ENCODE measurements at regions not wholly inside any gene's neighbourhood (a gene's known extent, or its start where the extent isn't known, plus 50 kb on each side); places are given as distances from the start of the nearest gene placed in this dataset.

DNA sequence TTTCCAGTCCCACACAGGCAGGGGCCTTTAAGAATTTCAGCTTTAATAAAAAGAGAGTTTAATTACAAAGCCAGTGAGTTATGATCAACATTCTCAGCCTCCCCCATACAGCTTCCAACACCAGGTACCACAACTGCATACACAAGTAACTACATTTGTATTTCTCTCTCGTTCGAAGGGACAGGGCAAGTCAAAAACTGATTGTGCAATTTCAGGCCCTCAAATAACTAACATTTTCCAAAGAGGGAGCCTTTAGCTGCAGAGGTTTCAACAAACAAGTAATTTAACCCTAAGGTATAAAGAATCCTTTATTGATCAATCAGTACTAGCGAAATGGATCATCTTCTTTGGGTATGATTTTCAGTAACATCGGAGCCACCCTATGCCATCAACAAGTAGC lies 142.4 kb downstream of the ZNF281 start:
- H3K4me3 Mint-ChIP-seq (ENCODE audit: unreplicated experiment): no peak overlapping the region
- intact Hi-C loops (cut with micrococcal nuclease; ENCODE audit: unreplicated experiment): no loop called here
- H3K4me1 Mint-ChIP-seq (ENCODE audit: low read depth, unreplicated experiment): peaks cover 9% of the 10 kb centered on the region
- H3K9me3 Mint-ChIP-seq (ENCODE audit: unreplicated experiment): no peaks in the 10 kb centered on the region
- no peak for DNase-seq
- TF ChIP-seq, protein P1, sequence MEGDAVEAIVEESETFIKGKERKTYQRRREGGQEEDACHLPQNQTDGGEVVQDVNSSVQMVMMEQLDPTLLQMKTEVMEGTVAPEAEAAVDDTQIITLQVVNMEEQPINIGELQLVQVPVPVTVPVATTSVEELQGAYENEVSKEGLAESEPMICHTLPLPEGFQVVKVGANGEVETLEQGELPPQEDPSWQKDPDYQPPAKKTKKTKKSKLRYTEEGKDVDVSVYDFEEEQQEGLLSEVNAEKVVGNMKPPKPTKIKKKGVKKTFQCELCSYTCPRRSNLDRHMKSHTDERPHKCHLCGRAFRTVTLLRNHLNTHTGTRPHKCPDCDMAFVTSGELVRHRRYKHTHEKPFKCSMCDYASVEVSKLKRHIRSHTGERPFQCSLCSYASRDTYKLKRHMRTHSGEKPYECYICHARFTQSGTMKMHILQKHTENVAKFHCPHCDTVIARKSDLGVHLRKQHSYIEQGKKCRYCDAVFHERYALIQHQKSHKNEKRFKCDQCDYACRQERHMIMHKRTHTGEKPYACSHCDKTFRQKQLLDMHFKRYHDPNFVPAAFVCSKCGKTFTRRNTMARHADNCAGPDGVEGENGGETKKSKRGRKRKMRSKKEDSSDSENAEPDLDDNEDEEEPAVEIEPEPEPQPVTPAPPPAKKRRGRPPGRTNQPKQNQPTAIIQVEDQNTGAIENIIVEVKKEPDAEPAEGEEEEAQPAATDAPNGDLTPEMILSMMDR (IDR thresholded peaks at IDR 0.05; ENCODE audit: insufficient read depth in 1 of 2, low read depth in 1 of 2, low read length in 1 of 2, severe bottlenecking in 1 of 2, unreplicated experiment in 1 of 2): no peak
- peaks cover 12% of the 10 kb centered on the region; the same call in 1 of the 2 replicates for H3K4me1 ChIP-seq
- H3K27ac Mint-ChIP-seq (ENCODE audit: unreplicated experiment): no peak overlapping the region
- H3K36me3 Mint-ChIP-seq (ENCODE audit: insufficient read depth, unreplicated experiment): no peaks in the 10 kb centered on the region
- H3K4me3 ChIP-seq (ENCODE audit: low read depth, low read length): no peak overlapping the region
- no peaks in the 10 kb centered on the region for H3K27me3 ChIP-seq (replicated peaks; ENCODE audit: control insufficient read depth, insufficient read depth, low read length)
- ChIA-PET POLR2A (no interaction called here), CTCF (interaction anchor here (1.5 kb wide), 1 partner anchor 12 kb away, joined by 4 read pairs; no protein-coding TSS in a partner anchor)
- H3K36me3 ChIP-seq (ENCODE audit: control insufficient read depth, insufficient read depth, low read length): no peaks in the 10 kb centered on the region
- H3K27me3 Mint-ChIP-seq (ENCODE audit: insufficient read depth, unreplicated experiment): no peaks in the 10 kb centered on the region
- H3K9me3 ChIP-seq: no peaks in the 10 kb centered on the region
- no TSS peak for BruUV-seq (replicated peaks)

DNA sequence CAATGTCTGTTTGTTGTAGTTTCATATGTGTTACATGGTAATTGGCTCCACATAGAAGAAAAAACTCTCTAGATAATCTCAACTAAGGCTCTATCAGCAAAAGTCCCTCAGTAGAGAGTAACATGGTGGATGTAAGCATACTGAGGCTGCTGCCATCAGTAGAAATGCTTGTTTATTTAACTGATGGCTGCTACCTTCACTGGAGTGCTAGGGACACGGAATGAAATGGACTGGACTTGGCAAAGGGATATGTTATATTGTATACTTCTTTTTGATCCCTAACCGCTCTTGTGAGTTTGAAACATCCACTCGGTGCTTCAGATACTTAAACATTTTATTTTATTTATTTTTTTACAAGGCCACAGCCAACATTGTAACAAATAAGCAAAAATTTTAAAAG lies 143.0 kb downstream of the ZNF281 start:
- H3K36me3 ChIP-seq (ENCODE audit: control insufficient read depth, insufficient read depth, low read length): no peaks in the 10 kb centered on the region
- Mint-ChIP-seq H3K4me1 (ENCODE audit: low read depth, unreplicated experiment) (peaks cover 9% of the 10 kb centered on the region), H3K4me3 (ENCODE audit: unreplicated experiment) (no peak overlapping the region), H3K27ac (ENCODE audit: unreplicated experiment) (no peak overlapping the region), H3K36me3 (ENCODE audit: insufficient read depth, unreplicated experiment) (no peaks in the 10 kb centered on the region), H3K9me3 (ENCODE audit: unreplicated experiment) (no peaks in the 10 kb centered on the region), H3K27me3 (ENCODE audit: insufficient read depth, unreplicated experiment) (no peaks in the 10 kb centered on the region)
- H3K27me3 ChIP-seq (replicated peaks; ENCODE audit: control insufficient read depth, insufficient read depth, low read length): no peaks in the 10 kb centered on the region
- peaks cover 12% of the 10 kb centered on the region; the same call in 1 of the 2 replicates for H3K4me1 ChIP-seq
- no peak overlapping the region for H3K4me3 ChIP-seq (ENCODE audit: low read depth, low read length)
- TF ChIP-seq, protein P1 (IDR thresholded peaks at IDR 0.05; ENCODE audit: insufficient read depth in 1 of 2, low read depth in 1 of 2, low read length in 1 of 2, severe bottlenecking in 1 of 2, unreplicated experiment in 1 of 2): no peak
- no peaks in the 10 kb centered on the region for H3K9me3 ChIP-seq
- intact Hi-C loops (cut with micrococcal nuclease; ENCODE audit: unreplicated experiment): no loop called here
- BruUV-seq (replicated peaks): no TSS peak
- ChIA-PET POLR2A (no interaction called here), CTCF (interaction anchor here (1.5 kb wide), 1 partner anchor 11 kb away, joined by 4 read pairs; no protein-coding TSS in a partner anchor)
- DNase-seq: no peak

DNA sequence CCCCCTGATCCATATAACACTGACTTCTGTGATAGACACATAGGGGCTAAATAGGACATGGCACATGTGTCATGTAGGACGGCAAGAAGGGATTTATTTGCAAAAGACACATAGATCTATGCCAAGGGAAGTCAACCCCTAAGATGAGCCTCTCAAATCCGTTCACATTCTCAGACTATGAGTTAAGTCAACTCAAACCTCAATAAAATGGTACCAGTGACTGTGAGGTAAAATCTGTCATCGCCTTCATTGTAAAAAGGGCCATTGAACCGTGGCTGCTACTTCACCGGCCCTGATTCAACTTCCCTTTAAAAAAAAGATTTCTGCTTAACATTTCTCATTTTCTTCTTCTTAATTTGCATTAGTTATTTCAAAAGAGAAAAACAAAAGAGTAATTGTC lies 144.0 kb downstream of the ZNF281 start:
- no peaks in the 10 kb centered on the region for H3K9me3 Mint-ChIP-seq (ENCODE audit: unreplicated experiment)
- ChIA-PET CTCF (no interaction called here), POLR2A (no interaction called here)
- Histone ChIP-seq H3K36me3 (ENCODE audit: control insufficient read depth, insufficient read depth, low read length) (no peaks in the 10 kb centered on the region), H3K9me3 (no peaks in the 10 kb centered on the region), H3K4me1 (peaks cover 12% of the 10 kb centered on the region; the same call in 1 of the 2 replicates), H3K4me3 (ENCODE audit: low read depth, low read length) (no peak overlapping the region), H3K27me3 (replicated peaks; ENCODE audit: control insufficient read depth, insufficient read depth, low read length) (no peaks in the 10 kb centered on the region)
- BruUV-seq (replicated peaks): no TSS peak
- no peak for DNase-seq
- intact Hi-C loops (cut with micrococcal nuclease; ENCODE audit: unreplicated experiment): no loop called here
- no peaks in the 10 kb centered on the region for H3K36me3 Mint-ChIP-seq (ENCODE audit: insufficient read depth, unreplicated experiment)
- H3K4me1 Mint-ChIP-seq (ENCODE audit: low read depth, unreplicated experiment): peaks cover 9% of the 10 kb centered on the region
- H3K27ac Mint-ChIP-seq (ENCODE audit: unreplicated experiment): no peak overlapping the region
- TF ChIP-seq, protein P1 (IDR thresholded peaks at IDR 0.05; ENCODE audit: insufficient read depth in 1 of 2, low read depth in 1 of 2, low read length in 1 of 2, severe bottlenecking in 1 of 2, unreplicated experiment in 1 of 2): no peak
- H3K4me3 Mint-ChIP-seq (ENCODE audit: unreplicated experiment): no peak overlapping the region
- H3K27me3 Mint-ChIP-seq (ENCODE audit: insufficient read depth, unreplicated experiment): no peaks in the 10 kb centered on the region
